DMS53 treated with DMSO at 0.1 percent for 48 hours (cell line): ENCODE measurements at regions not wholly inside any gene's neighbourhood (a gene's known extent, or its start where the extent isn't known, plus 50 kb on each side); places are given as distances from the start of the nearest gene placed in this dataset.

ENCODE experiments used
- DNase-seq: peaks from one replicate; lab custom pipeline; 2025; ENCODE audit not compliant: unreplicated experiment; lab: John Stamatoyannopoulos, UW

- no peak for DNase-seq
Measured at GRCh38 chr6:168228676-168229367, 90.8 kb downstream of the DACT2 start.

DNA sequence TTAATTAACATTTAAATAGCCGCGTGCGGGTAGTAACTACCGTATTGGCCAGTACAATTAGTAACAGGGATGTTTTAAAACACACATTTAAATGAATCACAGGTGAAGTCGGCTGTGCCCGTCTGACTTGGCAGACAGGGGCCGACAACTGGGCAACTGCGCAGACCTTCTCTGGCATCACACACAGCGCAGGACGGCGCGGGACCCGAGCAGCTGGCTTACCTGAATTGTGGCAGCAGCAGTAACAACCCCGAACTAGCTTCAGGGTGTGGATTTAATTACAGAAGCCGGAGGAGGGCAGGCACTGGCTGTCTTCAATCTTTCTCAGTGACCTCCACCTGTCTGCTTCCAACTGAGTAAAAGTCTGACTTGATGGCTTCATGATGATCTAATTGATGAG, 91.7 kb downstream of the DACT2 start:
- DNase-seq: no peak

GRCh38 chr6:168226902-168227318, 92.7 kb downstream of the DACT2 start:
- DNase-seq: no peak

- DNase-seq: no peak
Measured at GRCh38 chr6:168226061-168226752, 93.4 kb downstream of the DACT2 start.

- no peak for DNase-seq
Measured at GRCh38 chr6:168225471-168225911, 94.1 kb downstream of the DACT2 start.

GRCh38 chr6:168223755-168224154, 95.8 kb downstream of the DACT2 start:
- DNase-seq: no peak

DNA sequence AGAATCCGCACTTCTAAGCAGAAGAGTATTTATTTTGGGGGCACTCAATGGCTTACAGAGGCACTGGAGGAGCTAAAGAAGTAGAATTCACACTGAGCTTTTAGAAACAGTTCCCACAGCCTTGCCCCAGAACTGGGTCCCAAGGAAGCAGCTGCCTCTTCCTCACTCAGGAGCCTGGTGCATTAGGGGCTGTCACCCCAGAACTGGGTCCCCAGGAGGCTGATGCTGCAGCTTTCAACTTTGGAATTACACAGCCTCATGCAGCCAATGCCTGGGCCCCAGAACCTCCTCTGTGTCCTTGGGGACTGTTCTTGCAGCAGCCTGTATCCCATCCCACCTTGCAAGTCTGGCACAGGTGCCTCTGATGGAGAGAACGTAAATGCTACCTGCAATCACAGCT, 96.4 kb downstream of the DACT2 start:
- no peak for DNase-seq

- no peak for DNase-seq
Measured at GRCh38 chr6:168222115-168223043, 97.2 kb downstream of the DACT2 start.

DNA sequence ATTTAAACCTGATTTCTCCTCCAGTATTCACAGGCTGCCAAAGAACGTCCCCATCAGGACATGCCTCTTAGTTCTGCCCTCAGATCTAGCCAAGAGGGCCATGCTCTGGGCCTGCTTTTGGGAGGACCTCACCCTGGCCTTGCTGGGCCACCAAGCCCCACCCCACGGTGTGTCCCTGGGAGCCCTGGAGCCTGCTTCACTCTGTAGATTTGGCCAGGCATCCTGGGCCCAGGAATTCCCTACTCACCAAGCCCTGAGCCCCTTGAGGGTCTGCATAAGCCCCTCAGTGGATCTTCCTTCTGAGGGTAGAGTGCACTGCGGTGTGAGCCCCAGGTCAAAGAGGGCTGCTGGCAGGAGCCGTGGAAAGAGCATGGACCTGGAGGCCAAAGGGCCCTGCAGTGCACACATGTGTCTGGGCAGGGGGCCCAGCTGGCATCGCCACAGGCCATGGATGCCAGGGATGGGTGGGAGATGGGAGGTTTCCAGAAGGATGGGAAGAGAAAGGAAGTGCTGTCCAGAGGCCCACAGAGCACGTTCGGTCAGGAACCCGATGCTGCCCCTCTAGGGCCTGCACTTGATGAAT, 98.0 kb downstream of the DACT2 start:
- no peak for DNase-seq

DNA sequence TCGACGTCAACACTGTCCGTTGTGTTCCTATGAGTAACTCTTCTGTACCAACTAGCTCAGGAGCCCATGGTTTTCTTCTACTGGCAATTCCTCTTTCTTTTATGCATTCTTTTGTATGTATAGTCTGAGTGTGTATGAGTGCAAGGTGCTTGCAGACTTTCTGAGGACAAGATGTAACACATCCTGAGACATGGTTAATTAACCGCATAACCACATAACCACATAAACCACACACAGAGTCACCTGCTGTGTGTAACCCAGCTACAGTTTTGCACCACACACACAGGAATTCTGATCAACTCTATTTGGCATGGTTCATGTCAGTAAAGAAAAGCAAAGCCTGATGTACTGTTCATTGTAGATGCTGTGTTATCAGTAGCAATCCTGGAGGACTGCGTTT, 98.6 kb downstream of the DACT2 start:
- no peak for DNase-seq

DNA sequence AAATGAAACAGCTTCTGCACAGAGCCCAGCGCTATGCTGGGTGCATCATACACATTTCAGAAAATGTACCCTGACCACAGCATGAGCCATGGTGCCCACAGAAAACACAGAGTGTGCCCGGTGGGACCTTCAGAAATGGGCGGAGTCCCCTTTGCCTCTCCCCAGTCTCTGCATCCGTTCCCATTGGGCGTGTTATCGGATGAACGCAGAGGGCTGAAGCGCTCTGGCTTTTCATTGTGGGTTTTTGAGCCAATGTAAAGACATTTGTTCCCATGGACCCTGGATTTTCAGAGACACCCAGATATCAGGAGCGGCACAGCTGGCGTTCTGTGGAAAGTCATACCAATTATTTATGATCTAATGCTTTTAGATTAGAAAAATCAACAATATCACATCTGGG, 99.8 kb downstream of the DACT2 start:
- DNase-seq: no peak

GRCh38 chr6:168218785-168219566, 100.6 kb downstream of the DACT2 start:
- DNase-seq: no peak

DNA sequence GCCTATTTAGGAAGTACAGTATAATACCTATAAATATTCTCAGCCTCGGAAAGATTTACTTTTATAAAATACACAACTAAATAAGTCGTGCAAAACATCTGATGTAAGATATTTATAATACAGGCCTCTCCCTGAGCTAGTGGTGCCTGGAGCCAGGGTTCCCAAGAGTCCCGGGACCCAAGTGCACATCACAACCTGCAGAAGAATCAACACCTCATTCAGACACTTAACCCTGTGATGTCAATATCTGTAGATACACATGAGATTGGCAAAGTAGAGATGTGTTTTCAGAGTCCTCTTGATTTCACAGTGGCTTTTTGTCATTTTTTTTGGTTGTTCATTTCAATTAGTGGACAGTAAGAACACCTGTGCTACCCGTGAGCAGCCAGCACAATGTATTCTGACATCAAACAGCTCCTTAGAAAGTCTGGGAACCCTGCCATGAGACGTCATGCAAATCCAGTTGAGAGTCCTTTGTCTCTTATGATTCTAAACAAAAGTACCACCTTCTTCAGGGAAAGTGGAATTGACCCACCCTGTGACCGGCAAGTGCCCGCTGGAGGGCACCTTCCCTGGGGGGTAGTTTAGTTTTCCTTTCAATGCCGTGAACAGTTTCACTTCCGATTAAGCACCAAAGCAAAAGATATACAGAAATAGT, 101.6 kb downstream of the DACT2 start:
- DNase-seq: peak; percentile 38

- DNase-seq: no peak
Measured at GRCh38 chr6:168217216-168217879, 102.2 kb downstream of the DACT2 start.

DNA sequence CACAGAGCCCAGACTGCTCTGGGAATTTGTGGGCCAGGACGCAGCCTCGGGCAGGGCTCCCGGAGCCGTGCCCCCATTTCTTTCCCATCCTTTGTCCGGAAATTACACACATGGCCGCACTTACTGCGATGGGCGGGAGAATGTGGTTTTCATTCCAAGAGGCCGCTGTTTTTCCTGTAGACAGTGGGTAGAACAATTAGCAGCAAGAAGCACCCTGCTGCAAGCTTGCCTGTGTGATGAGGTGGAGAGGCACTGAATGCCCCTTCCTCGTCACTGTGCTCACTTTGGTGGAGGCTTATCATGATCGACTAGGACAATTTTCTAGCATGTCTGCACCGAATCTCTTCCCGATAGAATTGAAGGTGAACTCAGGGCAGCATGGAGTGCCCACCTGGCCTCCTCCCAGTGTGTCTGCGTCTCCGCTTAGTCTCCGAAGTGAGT, 102.8 kb downstream of the DACT2 start:
- no peak for DNase-seq

- no peak for DNase-seq
Measured at GRCh38 chr6:168216117-168216516, 103.5 kb downstream of the DACT2 start.

DNA sequence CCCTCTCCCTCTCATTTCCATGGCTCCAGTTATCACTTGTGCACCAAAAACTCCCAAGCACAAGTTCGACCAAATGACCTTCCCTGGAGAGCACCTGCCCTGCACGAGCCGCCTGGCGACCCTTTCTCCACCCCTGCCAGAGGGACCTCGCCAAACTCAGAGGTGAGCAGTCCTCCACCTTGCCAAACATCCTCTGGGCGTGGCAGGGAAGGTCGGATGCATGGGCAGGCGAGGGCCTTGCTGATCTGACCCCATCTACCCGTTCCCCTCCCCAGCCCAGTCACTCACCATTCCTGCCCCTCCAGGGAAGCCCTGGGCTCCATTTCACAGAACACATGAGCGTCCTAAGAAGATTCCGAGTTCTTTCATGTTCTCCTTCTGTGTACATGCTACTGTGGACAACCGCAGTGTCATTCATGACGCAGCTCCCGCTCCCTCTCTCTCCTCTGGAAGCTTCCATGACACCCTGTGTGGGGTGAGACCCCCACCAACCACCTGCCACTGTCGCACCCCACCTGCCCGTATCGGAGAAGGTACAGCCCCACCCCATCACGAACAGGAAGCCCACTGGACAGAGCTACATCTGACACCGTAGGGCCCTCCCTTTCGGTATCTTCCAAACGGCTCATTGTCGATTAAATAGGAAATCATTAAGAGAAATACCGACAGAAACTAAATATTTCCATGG, 104.3 kb downstream of the DACT2 start:
- DNase-seq: no peak

- no peak for DNase-seq
Measured at GRCh38 chr6:168214586-168215104, 104.9 kb downstream of the DACT2 start.

DNA sequence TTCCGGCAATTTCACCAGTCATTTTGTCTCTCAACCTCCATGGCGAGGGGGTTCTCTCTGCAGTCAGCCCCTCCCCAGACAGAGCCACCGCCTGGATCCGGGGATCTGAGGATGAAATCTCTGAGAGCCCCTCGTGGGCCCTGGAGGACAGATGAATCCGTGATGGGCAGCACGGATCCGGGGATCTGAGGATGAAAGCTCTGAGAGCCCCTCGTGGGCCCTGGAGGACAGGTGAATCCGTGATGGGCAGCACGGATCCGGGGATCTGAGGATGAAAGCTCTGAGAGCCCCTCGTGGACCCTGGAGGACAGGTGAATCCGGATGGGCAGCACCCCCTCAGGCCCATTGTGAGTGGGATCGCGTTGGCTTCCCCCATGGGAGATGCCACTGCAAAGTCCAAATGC, 106.5 kb downstream of the DACT2 start:
- no peak for DNase-seq
